Loucy (cell line): ENCODE measurements at regions not wholly inside any gene's neighbourhood (a gene's known extent, or its start where the extent isn't known, plus 50 kb on each side); places are given as distances from the start of the nearest gene placed in this dataset.

Source experiments
- H2AFZ ChIP-seq: fragments of 200-600 bp; sonication (generic); 2 replicates; pipeline ENCODE4 v1.6.0; 2016; ENCODE audit warnings: antibody characterized with exemption, mild to moderate bottlenecking, low read length, moderate library complexity
- H3F3A ChIP-seq: fragments of 200-600 bp; 2 replicates; pipeline ENCODE4 v1.6.0; 2016; ENCODE audit warnings: antibody characterized with exemption, low read depth, mild to moderate bottlenecking
- H3K27me3 ChIP-seq: fragments of 200-600 bp; sonication (generic); 2 replicates; pipeline ENCODE4 v1.6.1; 2014; ENCODE audit warnings: low read length, mild to moderate bottlenecking; ENCODE audit not compliant: insufficient read depth, poor library complexity, severe bottlenecking
- H3K36me3 ChIP-seq: fragments of 200-600 bp; sonication (generic); 2 replicates; pipeline ENCODE4 v1.6.1; 2016; ENCODE audit warnings: low read length; ENCODE audit not compliant: insufficient read depth
- H3K4me1 ChIP-seq: fragments of 200-600 bp; sonication (generic); 2 replicates; pipeline ENCODE4 v1.5.1; 2014; ENCODE audit warnings: low read length, mild to moderate bottlenecking; ENCODE audit not compliant: insufficient read depth, poor library complexity, severe bottlenecking
- H3K4me2 ChIP-seq: fragments of 200-600 bp; sonication (generic); 2 replicates; pipeline ENCODE4 v1.6.0; 2014; ENCODE audit warnings: antibody characterized with exemption, low read length, low read depth, mild to moderate bottlenecking; ENCODE audit not compliant: poor library complexity, severe bottlenecking
- H3K4me3 ChIP-seq: fragments of 200-600 bp; sonication (generic); 2 replicates; pipeline ENCODE4 v1.5.1; 2014; ENCODE audit warnings: low read length, mild to moderate bottlenecking, mixed read lengths; ENCODE audit not compliant: poor library complexity, severe bottlenecking
- H3K79me2 ChIP-seq: fragments of 200-600 bp; sonication (generic); 2 replicates; pipeline ENCODE4 v1.6.1; 2014; ENCODE audit warnings: low read length; ENCODE audit not compliant: insufficient read depth
- H3K9ac ChIP-seq: fragments of 200-600 bp; sonication (generic); 2 replicates; pipeline ENCODE4 v1.6.0; 2014; ENCODE audit warnings: mild to moderate bottlenecking, low read depth, low read length, moderate library complexity; ENCODE audit not compliant: poor library complexity, severe bottlenecking
- H3K9me2 ChIP-seq: fragments of 200-600 bp; sonication (generic); replicated peaks from 2 replicates; pipeline ENCODE4 v1.6.1; 2016; ENCODE audit warnings: low read depth, low read length, mixed read lengths
- H3K9me3 ChIP-seq: fragments of 200-600 bp; sonication (generic); 2 replicates; pipeline ENCODE4 v1.6.1; 2014; ENCODE audit warnings: mild to moderate bottlenecking, antibody characterized with exemption, low read length, low read depth; ENCODE audit not compliant: insufficient read depth
- H4K20me1 ChIP-seq: fragments of 200-600 bp; sonication (generic); 2 replicates; pipeline ENCODE4 v1.6.0; 2014; ENCODE audit warnings: antibody characterized with exemption, low read length, mild to moderate bottlenecking; ENCODE audit not compliant: insufficient read depth, poor library complexity, severe bottlenecking
- CTCF ChIP-seq: fragments of 200-600 bp; sonication (generic); conservative IDR thresholded peaks from 2 replicates; pipeline ENCODE4 v1.5.1; 2014; ENCODE audit warnings: mild to moderate bottlenecking, antibody characterized with exemption, low read length
- EZH2phosphoT487 ChIP-seq: fragments of 200-600 bp; IDR thresholded peaks from 2 replicates; pipeline ENCODE4 v1.6.1; 2018; ENCODE audit warnings: antibody characterized with exemption, mild to moderate bottlenecking, moderate library complexity, borderline replicate concordance

GRCh38 chrX:128581615-128582014 is 529.4 kb upstream of the ACTRT1 start:
- H3K9ac ChIP-seq: no peak overlapping the region
- no peaks in the 10 kb centered on the region for H3K4me1 ChIP-seq
- H3K9me2 ChIP-seq: no peaks in the 10 kb centered on the region
- H3K36me3 ChIP-seq: no peaks in the 10 kb centered on the region
- H3K4me2 ChIP-seq: no peak overlapping the region
- no peaks in the 10 kb centered on the region for H4K20me1 ChIP-seq
- H3K27me3 ChIP-seq: no peaks in the 10 kb centered on the region
- H3K9me3 ChIP-seq: no peaks in the 10 kb centered on the region
- no peak overlapping the region for H3K4me3 ChIP-seq
- TF ChIP-seq CTCF: no peak
- H3K79me2 ChIP-seq: no peaks in the 10 kb centered on the region
- H2AFZ ChIP-seq: no peak overlapping the region
- H3F3A ChIP-seq: no peaks in the 10 kb centered on the region

GRCh38 chrX:128543114-128543513 is 490.9 kb upstream of the ACTRT1 start:
- Histone ChIP-seq H3K9ac (no peak overlapping the region), H3F3A (no peaks in the 10 kb centered on the region), H3K9me2 (no peaks in the 10 kb centered on the region)

GRCh38 chrX:128518508-128518907 is 466.3 kb upstream of the ACTRT1 start:
- Histone ChIP-seq H3K9ac (no peak overlapping the region), H4K20me1 (no peaks in the 10 kb centered on the region), H3F3A (no peaks in the 10 kb centered on the region), H3K79me2 (no peaks in the 10 kb centered on the region), H3K9me2 (no peaks in the 10 kb centered on the region), H3K4me2 (no peak overlapping the region), H3K36me3 (no peaks in the 10 kb centered on the region), H3K4me3 (no peak overlapping the region), H2AFZ (no peak overlapping the region), H3K4me1 (no peaks in the 10 kb centered on the region), H3K27me3 (no peaks in the 10 kb centered on the region), H3K9me3 (no peaks in the 10 kb centered on the region)
- TF ChIP-seq CTCF (peak; percentile 49), EZH2phosphoT487 (no peak)

More at GRCh38 chrX:128543114-128543513, 490.9 kb upstream of the ACTRT1 start:
- no peak for TF ChIP-seq CTCF
- no peak for TF ChIP-seq EZH2phosphoT487
- Histone ChIP-seq H3K79me2 (no peaks in the 10 kb centered on the region), H3K36me3 (no peaks in the 10 kb centered on the region), H3K9me3 (no peaks in the 10 kb centered on the region), H3K4me1 (no peaks in the 10 kb centered on the region), H2AFZ (no peak overlapping the region), H3K4me3 (no peak overlapping the region), H4K20me1 (no peaks in the 10 kb centered on the region), H3K4me2 (no peak overlapping the region), H3K27me3 (no peaks in the 10 kb centered on the region)
